ENCODE measurements at regions not wholly inside any gene's neighbourhood (a gene's known extent, or its start where the extent isn't known, plus 50 kb on each side); places are given as distances from the start of the nearest gene placed in this dataset.
"Not testable (repeated sequence)": the region's sequence is repeated elsewhere in the genome, so short reads cannot be mapped to it uniquely, and the experiment has no call there.

GRCh38 chr3:72081471-72082185, 296.7 kb upstream of the PROK2 start:
- in situ Hi-C loops (cut with MboI; ENCODE audit: low sequenced_read_pairs), result no loop called here

DNA sequence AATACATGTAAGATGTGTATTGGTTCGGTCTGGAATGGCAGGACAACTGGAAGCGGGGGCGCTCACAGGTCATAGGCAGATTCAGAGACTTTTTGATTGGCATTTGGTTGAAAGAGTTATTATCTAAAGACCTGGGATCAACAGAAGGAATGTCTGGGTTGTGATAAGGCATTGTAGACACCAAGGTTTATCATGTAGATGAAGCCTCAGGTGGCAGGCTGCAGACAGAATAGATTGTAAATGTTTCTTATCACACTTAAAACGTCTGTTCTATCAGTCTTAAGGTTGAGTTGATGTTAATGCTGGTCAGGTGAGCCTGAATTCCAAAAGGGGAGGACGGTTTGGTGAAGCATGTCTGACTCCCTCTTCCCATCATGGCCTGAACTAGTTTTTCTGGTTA, 295.9 kb upstream of the PROK2 start:
- in situ Hi-C loops (cut with MboI; ENCODE audit: low sequenced_read_pairs), result no loop called here

GRCh38 chr3:72080095-72080494, 295.1 kb upstream of the PROK2 start:
- in situ Hi-C loops (cut with MboI; ENCODE audit: low sequenced_read_pairs), result no loop called here

DNA sequence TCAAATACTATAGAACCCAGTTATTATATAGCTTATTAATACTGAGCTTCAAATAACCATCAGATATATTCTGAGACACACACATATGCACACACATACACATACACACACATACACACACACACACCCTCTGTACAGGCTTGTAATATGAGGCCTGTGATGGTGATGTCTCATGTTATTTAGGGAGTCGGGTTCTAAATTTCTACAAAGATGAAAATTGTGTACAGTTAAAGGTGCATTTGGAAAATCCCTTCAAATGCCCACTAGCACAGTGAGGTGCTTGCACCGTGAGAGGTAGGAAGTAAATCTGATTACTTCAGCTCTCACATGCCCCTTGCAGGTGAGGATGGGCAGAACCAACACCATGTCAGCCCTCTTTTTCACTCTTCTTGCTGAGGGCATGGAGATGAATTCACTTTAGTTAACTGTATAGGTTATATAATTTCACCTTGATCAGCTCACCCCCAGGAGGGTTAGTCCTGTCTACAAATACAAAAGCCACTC, 294.5 kb upstream of the PROK2 start:
- in situ Hi-C loops (cut with MboI; ENCODE audit: low sequenced_read_pairs), result no loop called here

GRCh38 chr3:72078676-72079368, 293.9 kb upstream of the PROK2 start:
- in situ Hi-C loops (cut with MboI; ENCODE audit: low sequenced_read_pairs), result no loop called here

- in situ Hi-C loops (cut with MboI; ENCODE audit: low sequenced_read_pairs), result no loop called here
Measured at GRCh38 chr3:72077473-72078259, 292.7 kb upstream of the PROK2 start.

DNA sequence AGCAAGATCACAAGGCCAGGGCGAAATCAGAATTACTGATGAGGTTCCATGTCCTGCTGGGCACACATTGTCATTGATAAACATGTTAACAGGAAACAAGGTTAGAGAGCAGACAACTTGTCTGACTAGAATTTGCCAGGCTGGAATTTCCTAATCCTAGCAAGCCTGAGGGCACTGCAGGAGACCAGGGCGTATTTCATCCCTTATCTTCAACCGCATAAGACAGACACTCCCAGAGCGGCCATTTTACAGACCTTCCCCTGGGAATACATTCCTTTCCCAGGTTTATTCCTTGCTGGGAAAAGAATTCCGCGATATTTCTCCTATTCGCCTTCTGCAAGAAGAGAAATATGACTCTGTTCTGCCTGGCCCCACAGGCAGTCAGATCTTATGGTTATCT, 290.9 kb upstream of the PROK2 start:
- in situ Hi-C loops (cut with MboI; ENCODE audit: low sequenced_read_pairs), result not testable (repeated sequence)

DNA sequence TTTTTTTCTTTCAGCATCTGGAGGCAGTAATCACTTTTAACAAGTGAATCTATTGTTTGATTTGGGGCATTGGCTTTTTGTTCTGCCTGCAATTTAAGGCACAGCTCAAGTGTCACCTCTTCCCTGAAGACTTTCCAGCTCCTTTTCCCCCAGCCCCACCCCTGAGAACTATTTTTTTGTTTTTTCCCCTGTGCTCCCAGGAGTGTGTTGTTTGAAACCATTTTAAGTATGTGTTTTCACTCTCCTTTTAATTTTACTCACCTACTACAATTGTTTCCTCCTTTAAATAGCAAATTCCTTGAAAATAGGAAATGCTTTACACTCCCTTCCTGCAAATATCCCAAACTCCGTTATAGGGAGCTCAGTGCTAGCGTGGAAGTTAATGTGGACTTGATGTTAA, 286.7 kb upstream of the PROK2 start:
- in situ Hi-C loops (cut with MboI; ENCODE audit: low sequenced_read_pairs), result no loop called here

DNA sequence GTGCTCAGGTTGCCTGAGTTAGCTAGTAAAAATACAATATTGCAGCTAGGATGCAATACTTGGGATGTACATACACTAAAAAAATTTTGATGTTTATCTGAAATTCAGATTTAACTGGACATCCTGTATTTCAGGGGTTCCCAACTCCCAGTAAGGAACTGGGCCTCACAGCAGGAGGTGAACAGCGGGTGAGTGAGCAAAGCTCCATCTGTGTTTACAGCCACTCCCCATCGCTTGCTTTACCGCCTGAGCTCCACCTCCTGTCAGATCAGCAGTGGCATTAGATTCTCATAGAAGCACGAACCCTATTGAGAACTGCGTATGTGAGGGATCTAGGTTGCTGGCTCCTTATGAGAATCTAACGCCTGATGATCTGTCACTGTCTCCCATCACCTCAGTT, 285.1 kb upstream of the PROK2 start:
- in situ Hi-C loops (cut with MboI; ENCODE audit: low sequenced_read_pairs), result no loop called here

DNA sequence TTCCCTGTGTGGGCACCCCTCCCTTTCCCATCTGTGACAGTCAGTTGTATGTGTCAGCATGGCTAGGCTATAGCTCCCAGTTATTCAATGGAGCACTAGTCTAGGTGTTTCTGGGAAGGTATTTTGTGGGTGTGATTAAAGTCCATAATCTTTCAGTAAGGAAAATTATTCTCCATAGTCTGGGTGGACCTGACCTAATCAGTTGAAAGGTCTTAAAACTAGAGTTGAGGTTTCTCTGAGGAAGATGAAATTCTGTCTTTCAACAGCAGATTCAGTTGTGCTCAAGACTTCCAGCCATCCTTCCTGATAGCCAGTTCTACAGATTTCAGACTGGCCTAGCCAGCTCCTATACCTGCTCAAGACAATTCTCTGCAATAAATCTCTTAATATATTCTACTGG, 284.6 kb upstream of the PROK2 start:
- in situ Hi-C loops (cut with MboI; ENCODE audit: low sequenced_read_pairs), result no loop called here

DNA sequence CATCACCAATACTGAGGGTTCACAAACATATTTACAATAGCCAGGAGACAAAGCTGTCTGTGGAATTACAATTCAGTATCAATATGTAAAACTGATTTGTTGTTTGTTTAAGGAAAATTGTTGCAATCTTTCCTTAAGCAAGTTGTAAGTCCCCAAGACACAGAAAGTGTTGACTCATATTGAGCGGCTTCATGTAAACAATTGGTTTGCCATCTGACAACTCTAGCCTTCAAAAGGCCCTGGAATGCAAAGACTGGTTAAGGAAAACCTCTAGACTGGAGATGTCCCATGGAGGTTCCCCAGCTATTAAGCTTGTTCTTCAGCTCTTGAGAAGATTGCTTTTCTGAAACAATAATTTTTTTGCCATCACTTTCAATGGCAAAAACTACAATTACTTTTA, 283.7 kb upstream of the PROK2 start:
- in situ Hi-C loops (cut with MboI; ENCODE audit: low sequenced_read_pairs), result no loop called here

GRCh38 chr3:72067721-72068120, 282.8 kb upstream of the PROK2 start:
- in situ Hi-C loops (cut with MboI; ENCODE audit: low sequenced_read_pairs), result no loop called here

- in situ Hi-C loops (cut with MboI; ENCODE audit: low sequenced_read_pairs), result no loop called here
Measured at GRCh38 chr3:72065872-72066641, 281.1 kb upstream of the PROK2 start.

- in situ Hi-C loops (cut with MboI; ENCODE audit: low sequenced_read_pairs), result no loop called here
Measured at GRCh38 chr3:72065236-72065635, 280.3 kb upstream of the PROK2 start.

- in situ Hi-C loops (cut with MboI; ENCODE audit: low sequenced_read_pairs), result not testable (repeated sequence)
Measured at GRCh38 chr3:72064727-72065126, 279.8 kb upstream of the PROK2 start.

- in situ Hi-C loops (cut with MboI; ENCODE audit: low sequenced_read_pairs), result no loop called here
Measured at GRCh38 chr3:72062017-72062416, 277.1 kb upstream of the PROK2 start.

DNA sequence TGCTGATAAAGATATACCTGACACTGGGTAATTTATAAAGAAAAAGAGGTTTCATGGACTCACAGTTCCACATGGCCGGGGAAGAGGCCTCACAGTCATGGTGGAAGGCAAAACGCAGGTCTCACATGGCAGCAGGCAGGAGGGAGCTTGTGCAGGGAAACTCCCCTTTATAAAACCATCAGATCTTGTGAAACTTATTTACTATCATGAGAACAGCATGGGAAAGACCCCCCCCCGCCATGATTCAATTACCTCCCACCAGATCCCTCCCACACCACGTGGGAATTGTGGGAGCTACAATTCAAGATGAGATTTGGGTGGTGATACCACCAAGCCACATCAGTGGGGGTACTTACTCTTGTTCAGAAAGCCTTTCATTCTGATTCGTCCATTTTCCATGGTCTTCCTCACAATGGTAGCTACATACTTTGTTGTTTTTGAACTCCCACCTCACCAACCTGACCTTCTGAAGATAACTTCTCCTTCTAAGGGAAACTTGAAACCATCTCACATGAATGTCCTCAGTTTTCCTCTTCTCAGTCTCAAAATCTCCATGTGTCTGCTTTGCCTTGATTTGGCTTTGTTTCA, 275.6 kb upstream of the PROK2 start:
- in situ Hi-C loops (cut with MboI; ENCODE audit: low sequenced_read_pairs), result no loop called here

DNA sequence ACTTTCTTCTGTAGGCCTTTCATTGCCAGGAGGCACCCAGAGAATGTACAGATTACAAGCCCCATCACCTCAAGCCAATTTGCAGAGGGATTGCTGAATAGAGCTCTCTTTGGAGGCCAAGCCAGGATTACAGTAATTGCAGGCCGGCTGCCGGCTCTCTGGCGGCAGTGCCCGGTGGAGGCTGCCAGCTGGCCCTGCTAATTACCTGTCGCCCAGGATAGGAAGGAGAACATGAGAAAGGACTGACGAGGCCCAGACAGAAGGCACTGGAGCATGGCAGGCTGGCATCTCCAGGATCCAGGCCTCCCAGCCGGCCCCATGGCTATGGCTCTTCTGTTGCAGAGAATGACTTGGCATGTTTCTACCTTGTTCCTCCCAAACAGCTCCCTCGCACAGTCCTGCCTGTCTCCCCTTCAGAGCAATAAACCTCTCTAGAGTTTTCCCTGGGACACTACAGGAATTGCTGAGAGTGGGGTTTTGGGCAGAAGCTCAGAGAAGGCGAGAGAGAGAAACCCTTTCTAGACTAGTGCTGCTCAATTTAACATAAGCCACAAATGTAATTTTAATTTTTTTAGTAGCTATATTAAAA, 273.6 kb upstream of the PROK2 start:
- in situ Hi-C loops (cut with MboI; ENCODE audit: low sequenced_read_pairs), result no loop called here

GRCh38 chr3:72055436-72055835, 270.5 kb upstream of the PROK2 start:
- in situ Hi-C loops (cut with MboI; ENCODE audit: low sequenced_read_pairs), result no loop called here

DNA sequence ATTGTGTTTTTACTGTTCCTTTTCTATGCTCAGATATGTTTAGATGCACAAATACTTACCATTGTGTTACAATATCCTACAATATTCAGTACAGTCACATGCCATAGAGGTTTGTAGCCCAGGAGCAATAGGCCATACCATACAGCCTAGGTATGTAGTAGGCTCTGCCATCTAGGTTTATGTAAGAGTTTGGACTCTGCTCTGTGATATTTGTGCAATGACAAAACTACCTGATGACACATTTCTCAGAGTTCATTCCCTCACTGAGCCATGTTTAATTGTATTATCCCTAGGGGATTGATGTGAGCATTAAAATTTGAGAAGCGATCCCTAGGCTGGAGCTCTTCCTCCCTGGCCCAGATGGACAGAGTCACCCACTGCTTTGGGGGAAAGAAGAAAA, 270.0 kb upstream of the PROK2 start:
- in situ Hi-C loops (cut with MboI; ENCODE audit: low sequenced_read_pairs), result no loop called here

Data from HL-60/S4 treated with phorbol 12-myristate 13-acetate at 8.2 ng/mL for 4 days and 3 days (cell line).